ENCODE measurements at regions not wholly inside any gene's neighbourhood (a gene's known extent, or its start where the extent isn't known, plus 50 kb on each side); places are given as distances from the start of the nearest gene placed in this dataset.

- POLR2A ChIA-PET: no interaction called here
- H3K9me3 ChIP-seq (ENCODE audit: control insufficient read depth, insufficient read depth, low read depth, low read length): no peaks in the 10 kb centered on the region
Measured at GRCh38 chr2:239836021-239836765, 188.9 kb downstream of the NDUFA10 start.

DNA sequence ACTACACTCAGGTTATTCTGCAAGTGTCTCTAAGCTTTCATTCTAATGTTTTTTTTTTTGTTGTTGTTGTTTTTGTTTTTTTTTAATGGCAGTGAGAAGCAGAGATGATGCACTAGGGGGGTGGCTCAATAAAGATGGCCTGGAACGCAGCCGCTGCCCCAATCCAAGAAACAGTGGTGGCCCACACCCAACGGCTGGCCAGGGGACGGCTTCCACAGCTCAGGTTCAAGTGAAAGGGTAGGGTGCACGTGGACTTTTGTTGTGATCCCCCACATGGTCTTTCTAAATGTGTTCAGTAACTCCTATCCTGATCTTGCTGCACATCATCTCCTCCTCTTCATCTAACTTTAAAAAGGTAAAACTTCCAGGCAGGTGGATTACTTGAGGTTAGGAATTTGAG lies 190.1 kb downstream of the NDUFA10 start:
- Histone ChIP-seq H3K4me3 (ENCODE audit: low read depth, low read length) (no peak overlapping the region), H3K4me1 (ENCODE audit: control insufficient read depth, insufficient read depth, low read length) (no peaks in the 10 kb centered on the region), H3K27ac (ENCODE audit: extremely low read depth, low read depth, low read length) (no peak overlapping the region), H3K9me3 (ENCODE audit: control insufficient read depth, insufficient read depth, low read depth, low read length) (no peaks in the 10 kb centered on the region), H3K36me3 (ENCODE audit: control insufficient read depth in 2 of 2, insufficient read depth in 1 of 2, low read length in 2 of 2) (no peaks in the 10 kb centered on the region)
- ChIA-PET CTCF (no interaction called here), POLR2A (no interaction called here)
- TF ChIP-seq GFI1B (tag by site-specific recombination; IDR thresholded peaks at IDR 0.05) (no peak), GLIS1 (tag by site-specific recombination; IDR thresholded peaks at IDR 0.05) (no peak), KLF16 (tag by site-specific recombination; IDR thresholded peaks at IDR 0.05) (no peak), ZNF623 (tag by site-specific recombination; IDR thresholded peaks at IDR 0.05) (no peak), ZNF660 (tag by site-specific recombination; IDR thresholded peaks at IDR 0.05) (no peak)
- TF ChIP-seq, protein P1, sequence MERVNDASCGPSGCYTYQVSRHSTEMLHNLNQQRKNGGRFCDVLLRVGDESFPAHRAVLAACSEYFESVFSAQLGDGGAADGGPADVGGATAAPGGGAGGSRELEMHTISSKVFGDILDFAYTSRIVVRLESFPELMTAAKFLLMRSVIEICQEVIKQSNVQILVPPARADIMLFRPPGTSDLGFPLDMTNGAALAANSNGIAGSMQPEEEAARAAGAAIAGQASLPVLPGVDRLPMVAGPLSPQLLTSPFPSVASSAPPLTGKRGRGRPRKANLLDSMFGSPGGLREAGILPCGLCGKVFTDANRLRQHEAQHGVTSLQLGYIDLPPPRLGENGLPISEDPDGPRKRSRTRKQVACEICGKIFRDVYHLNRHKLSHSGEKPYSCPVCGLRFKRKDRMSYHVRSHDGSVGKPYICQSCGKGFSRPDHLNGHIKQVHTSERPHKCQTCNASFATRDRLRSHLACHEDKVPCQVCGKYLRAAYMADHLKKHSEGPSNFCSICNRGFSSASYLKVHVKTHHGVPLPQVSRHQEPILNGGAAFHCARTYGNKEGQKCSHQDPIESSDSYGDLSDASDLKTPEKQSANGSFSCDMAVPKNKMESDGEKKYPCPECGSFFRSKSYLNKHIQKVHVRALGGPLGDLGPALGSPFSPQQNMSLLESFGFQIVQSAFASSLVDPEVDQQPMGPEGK (tag by site-specific recombination; IDR thresholded peaks at IDR 0.05): no peak
- TF ChIP-seq, protein P2, sequence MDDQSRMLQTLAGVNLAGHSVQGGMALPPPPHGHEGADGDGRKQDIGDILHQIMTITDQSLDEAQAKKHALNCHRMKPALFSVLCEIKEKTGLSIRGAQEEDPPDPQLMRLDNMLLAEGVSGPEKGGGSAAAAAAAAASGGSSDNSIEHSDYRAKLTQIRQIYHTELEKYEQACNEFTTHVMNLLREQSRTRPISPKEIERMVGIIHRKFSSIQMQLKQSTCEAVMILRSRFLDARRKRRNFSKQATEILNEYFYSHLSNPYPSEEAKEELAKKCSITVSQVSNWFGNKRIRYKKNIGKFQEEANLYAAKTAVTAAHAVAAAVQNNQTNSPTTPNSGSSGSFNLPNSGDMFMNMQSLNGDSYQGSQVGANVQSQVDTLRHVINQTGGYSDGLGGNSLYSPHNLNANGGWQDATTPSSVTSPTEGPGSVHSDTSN (CRISPR knock-in tag; IDR thresholded peaks at IDR 0.05): no peak
- TF ChIP-seq, protein P3, sequence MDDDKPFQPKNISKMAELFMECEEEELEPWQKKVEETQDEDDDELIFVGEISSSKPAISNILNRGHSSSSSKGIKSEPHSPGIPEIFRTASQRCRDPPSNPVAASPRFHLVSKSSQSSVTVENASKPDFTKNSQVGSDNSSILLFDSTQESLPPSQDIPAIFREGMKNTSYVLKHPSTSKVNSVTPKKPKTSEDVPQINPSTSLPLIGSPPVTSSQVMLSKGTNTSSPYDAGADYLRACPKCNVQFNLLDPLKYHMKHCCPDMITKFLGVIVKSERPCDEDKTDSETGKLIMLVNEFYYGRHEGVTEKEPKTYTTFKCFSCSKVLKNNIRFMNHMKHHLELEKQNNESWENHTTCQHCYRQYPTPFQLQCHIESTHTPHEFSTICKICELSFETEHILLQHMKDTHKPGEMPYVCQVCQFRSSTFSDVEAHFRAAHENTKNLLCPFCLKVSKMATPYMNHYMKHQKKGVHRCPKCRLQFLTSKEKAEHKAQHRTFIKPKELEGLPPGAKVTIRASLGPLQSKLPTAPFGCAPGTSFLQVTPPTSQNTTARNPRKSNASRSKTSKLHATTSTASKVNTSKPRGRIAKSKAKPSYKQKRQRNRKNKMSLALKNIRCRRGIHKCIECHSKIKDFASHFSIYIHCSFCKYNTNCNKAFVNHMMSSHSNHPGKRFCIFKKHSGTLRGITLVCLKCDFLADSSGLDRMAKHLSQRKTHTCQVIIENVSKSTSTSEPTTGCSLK (tag by site-specific recombination; IDR thresholded peaks at IDR 0.05): no peak

More at GRCh38 chr2:239836021-239836765, 188.9 kb downstream of the NDUFA10 start:
- Histone ChIP-seq H3K36me3 (ENCODE audit: control insufficient read depth in 2 of 2, insufficient read depth in 1 of 2, low read length in 2 of 2) (no peaks in the 10 kb centered on the region), H3K4me1 (ENCODE audit: control insufficient read depth, insufficient read depth, low read length) (no peaks in the 10 kb centered on the region), H3K27ac (ENCODE audit: extremely low read depth, low read depth, low read length) (no peak overlapping the region), H3K4me3 (ENCODE audit: low read depth, low read length) (no peak overlapping the region)
- CTCF ChIA-PET: interaction anchor here (1.0 kb wide), 1 partner anchor 310 kb away, joined by 3 read pairs; no protein-coding TSS in a partner anchor
- TF ChIP-seq ZNF677 (tag by site-specific recombination; IDR thresholded peaks at IDR 0.05): no peak
- no peak for TF ChIP-seq ZNF169 (tag by site-specific recombination; IDR thresholded peaks at IDR 0.05)
- no peak for TF ChIP-seq AEBP2 (tag by site-specific recombination; IDR thresholded peaks at IDR 0.05; ENCODE audit: borderline replicate concordance)
- no peak for TF ChIP-seq SALL2 (tag by site-specific recombination; IDR thresholded peaks at IDR 0.05; ENCODE audit: borderline replicate concordance)
- TF ChIP-seq PRDM2 (tag by site-specific recombination; IDR thresholded peaks at IDR 0.05; ENCODE audit: borderline replicate concordance): no peak

Data from HEK293 (cell line).